B cell (primary cell): ENCODE measurements at regions not wholly inside any gene's neighbourhood (a gene's known extent, or its start where the extent isn't known, plus 50 kb on each side); places are given as distances from the start of the nearest gene placed in this dataset.

Source experiments
- ATAC-seq: fragments of 200-7000 bp; cut with Tn5 transposase; one replicate; pipeline ENCODE4 v1.10.0; 2021; ENCODE audit warnings: low read depth, mild to moderate bottlenecking, moderate number of reproducible peaks, moderate library complexity
- CTCF ChIA-PET: fragments of 350-600 bp; sonication (Branson Sonifier 250); formaldehyde crosslinking; loops from one replicate; lab custom pipeline; 2021; ENCODE audit warnings: antibody characterized with exemption, inconsistent platforms; lab: Charles Lee
- POLR2A ChIA-PET: fragments of 350-600 bp; sonication (Branson Sonifier 250); formaldehyde crosslinking; loops from one replicate; lab custom pipeline; 2021; ENCODE audit warnings: antibody characterized with exemption; lab: Charles Lee
- DNase-seq: peaks from one replicate; pipeline ENCODE4 v3.0.0; 2013
- H2AFZ ChIP-seq: 2 replicates; pipeline ENCODE4 v1.6.1; 2012; ENCODE audit warnings: mild to moderate bottlenecking, low read depth, low read length; ENCODE audit not compliant: insufficient read depth, poor library complexity, severe bottlenecking
- H3K27ac ChIP-seq, 2 donors: 1 replicate in 1 of 2; 2 replicates in 1 of 2; pipeline ENCODE4 v1.5.1; 2012 to 2013; ENCODE audit warnings: low read length in 2 of 2, mild to moderate bottlenecking in 2 of 2, moderate library complexity in 1 of 2
- H3K27me3 ChIP-seq, 4 experiments: fragments of 200-600 bp in 1 of 4; sonication (generic) in 1 of 4; replicated peaks in 1 of 4; 1 replicate in 2 of 4; 2 replicates in 2 of 4; pipeline versions ENCODE4 v1.6.1 to v1.7.0; 2013 to 2016; ENCODE audit warnings: low read length in 3 of 4, mild to moderate bottlenecking in 2 of 4, mixed read lengths in 1 of 4, moderate library complexity in 1 of 4; ENCODE audit not compliant: insufficient read depth in 4 of 4, control insufficient read depth in 3 of 4; ENCODE audit errors: control extremely low read depth in 1 of 4
- H3K36me3 ChIP-seq, 2 experiments: replicated peaks in 1 of 2; 1 replicate in 1 of 2; 2 replicates in 1 of 2; pipeline versions ENCODE4 v1.6.1 to v1.7.1; 2013; ENCODE audit warnings: low read length in 1 of 2; ENCODE audit not compliant: insufficient read depth in 2 of 2, control insufficient read depth in 1 of 2; ENCODE audit errors: control extremely low read depth in 1 of 2, extremely low read depth in 1 of 2
- H3K4me1 ChIP-seq, 2 donors: fragments of 200-600 bp in 1 of 2; sonication (generic) in 1 of 2; 1 replicate in 1 of 2; 2 replicates in 1 of 2; pipeline versions ENCODE4 v1.5.1 to v1.6.1; 2013 to 2017; ENCODE audit warnings: low read length in 2 of 2; ENCODE audit not compliant: control insufficient read depth in 2 of 2, insufficient read depth in 2 of 2
- H3K4me2 ChIP-seq: replicated peaks from 2 replicates; pipeline ENCODE3; 2012; ENCODE audit warnings: mild to moderate bottlenecking, low read depth, low read length; ENCODE audit not compliant: poor library complexity, severe bottlenecking
- H3K4me3 ChIP-seq, 5 experiments: fragments of 200-600 bp in 1 of 5; sonication (generic) in 1 of 5; 1 replicate in 3 of 5; 2 replicates in 2 of 5; pipeline versions ENCODE4 v1.5.1 to v1.7.0; 2011 to 2016; ENCODE audit warnings: low read length in 4 of 5, mild to moderate bottlenecking in 4 of 5, low read depth in 2 of 5, control low read depth in 1 of 5, moderate library complexity in 1 of 5; ENCODE audit not compliant: insufficient read depth in 1 of 5; ENCODE audit errors: control extremely low read depth in 1 of 5, extremely low read depth in 1 of 5
- H3K79me2 ChIP-seq: fragments of 200-600 bp; sonication (generic); one replicate; pipeline ENCODE4 v1.6.0; 2016; ENCODE audit warnings: low read length; ENCODE audit not compliant: control insufficient read depth, insufficient read depth
- H3K9ac ChIP-seq: fragments of 200-600 bp; sonication (generic); 2 replicates; pipeline ENCODE4 v1.6.1; 2017; ENCODE audit warnings: mild to moderate bottlenecking, low read length, moderate library complexity
- H3K9me3 ChIP-seq, 3 donors: one replicate each; pipeline versions ENCODE4 v1.6.1 to v1.7.1; 2013; ENCODE audit warnings: low read length in 2 of 3; ENCODE audit not compliant: control insufficient read depth in 2 of 3, insufficient read depth in 1 of 3; ENCODE audit errors: control extremely low read depth in 1 of 3
- H4K20me1 ChIP-seq: 2 replicates; pipeline ENCODE4 v1.6.0; 2012; ENCODE audit warnings: mild to moderate bottlenecking, low read length; ENCODE audit not compliant: insufficient read depth, control insufficient read depth, poor library complexity, severe bottlenecking
- H3K27ac Mint-ChIP-seq: one replicate; pipeline ENCODE4 v1.8.0; 2021; ENCODE audit warnings: mixed read lengths
- H3K27me3 Mint-ChIP-seq: one replicate; pipeline ENCODE4 v1.8.0; 2021; ENCODE audit warnings: mixed read lengths
- H3K4me1 Mint-ChIP-seq: one replicate; pipeline ENCODE4 v1.8.0; 2021; ENCODE audit warnings: mixed read lengths
- H3K4me3 Mint-ChIP-seq: one replicate; pipeline ENCODE4 v1.8.0; 2021; ENCODE audit warnings: mixed read lengths
- H3K9me3 Mint-ChIP-seq: one replicate; pipeline ENCODE4 v1.8.0; 2022; ENCODE audit warnings: mixed read lengths; ENCODE audit not compliant: insufficient read depth
- CTCF ChIP-seq: fragments of 200-600 bp; IDR thresholded peaks from one replicate; pipeline ENCODE4 v1.8.0; 2022; ENCODE audit warnings: antibody characterized with exemption, mild to moderate bottlenecking
- EZH2 ChIP-seq: IDR thresholded peaks from 2 replicates; pipeline ENCODE4 v1.6.1; 2012; ENCODE audit warnings: borderline replicate concordance, low read depth, mild to moderate bottlenecking, moderate library complexity, low read length; ENCODE audit not compliant: insufficient read depth, poor library complexity, severe bottlenecking
- WGBS: methylation state at CpG from one replicate; pipeline ENCODE4 v1.1.5; 2013; ENCODE audit warnings: missing lambda C conversion rate; ENCODE audit not compliant: insufficient coverage; 5-methylcytosine and 5-hydroxymethylcytosine counted together
- intact Hi-C: fragments of 100-400 bp; cut with micrococcal nuclease; formaldehyde crosslinking; loops from one replicate; pipeline ENCODE4 v1.10.0; 2022

- ATAC-seq (no peak), DNase-seq (no peak)
- Mint-ChIP-seq H3K4me3 (no peak overlapping the region), H3K27me3 (no peaks in the 10 kb centered on the region), H3K27ac (no peak overlapping the region), H3K4me1 (no peaks in the 10 kb centered on the region), H3K9me3 (no peaks in the 10 kb centered on the region)
- Histone ChIP-seq H3K4me3 (no peak overlapping the region), H2AFZ (no peak overlapping the region), H3K36me3 (no peaks in the 10 kb centered on the region), H4K20me1 (no peaks in the 10 kb centered on the region), H3K9ac (no peak overlapping the region), H3K79me2 (no peaks in the 10 kb centered on the region), H3K27ac (no peak overlapping the region), H3K4me2 (no peak overlapping the region), H3K27me3 (no peaks in the 10 kb centered on the region), H3K9me3 (no peaks in the 10 kb centered on the region), H3K4me1 (no peaks in the 10 kb centered on the region)
- WGBS, result no CpG with 5 or more reads among the region's 2 CpGs
- ChIA-PET POLR2A (no interaction called here), CTCF (no interaction called here)
- TF ChIP-seq EZH2, result no peak
- TF ChIP-seq CTCF, result no peak
- intact Hi-C loops, result no loop called here
These were observed 401.2 kb upstream of the CDH7 start for GRCh38 chr18:65349635-65350034.

DNA sequence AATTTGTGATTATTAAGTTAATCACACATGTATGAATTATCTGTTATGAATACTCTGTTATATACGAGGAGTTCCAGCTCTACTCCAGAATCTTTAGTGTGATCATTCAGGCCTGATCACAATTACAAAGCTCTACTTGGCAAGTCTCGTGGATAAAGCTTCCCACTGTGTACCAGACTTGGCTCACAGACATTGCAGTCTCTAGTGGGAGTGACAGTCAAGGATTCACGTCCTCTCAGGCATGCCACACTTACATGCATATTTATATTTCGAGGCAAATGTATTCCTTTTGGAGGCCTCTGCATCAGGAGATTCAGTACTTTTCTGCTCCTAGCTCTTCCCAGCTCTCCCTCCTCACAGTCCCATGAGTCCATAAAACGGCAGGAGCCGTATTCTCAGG lies 403.4 kb upstream of the CDH7 start:
- no peak for DNase-seq
- no peaks in the 10 kb centered on the region for H3K27me3 Mint-ChIP-seq
- WGBS, result 56% methylated on average over 3 of the region's 6 CpGs
- no peaks in the 10 kb centered on the region for H3K79me2 ChIP-seq
- no peak overlapping the region for H3K4me3 Mint-ChIP-seq
- no peak for ATAC-seq
- H3K9me3 Mint-ChIP-seq, result no peaks in the 10 kb centered on the region
- H3K27ac ChIP-seq, result no peak overlapping the region
- no peaks in the 10 kb centered on the region for H4K20me1 ChIP-seq
- H3K9ac ChIP-seq, result no peak overlapping the region
- H3K9me3 ChIP-seq, result no peaks in the 10 kb centered on the region
- intact Hi-C loops, result no loop called here
- no peak overlapping the region for H3K4me3 ChIP-seq
- H3K4me1 Mint-ChIP-seq, result no peaks in the 10 kb centered on the region
- ChIA-PET POLR2A (no interaction called here), CTCF (no interaction called here)
- TF ChIP-seq EZH2 (no peak), CTCF (no peak)
- H2AFZ ChIP-seq, result no peak overlapping the region
- no peak overlapping the region for H3K27ac Mint-ChIP-seq
- H3K36me3 ChIP-seq, result no peaks in the 10 kb centered on the region
- H3K27me3 ChIP-seq, result no peaks in the 10 kb centered on the region
- no peak overlapping the region for H3K4me2 ChIP-seq
- H3K4me1 ChIP-seq, result no peaks in the 10 kb centered on the region
